CD4-positive, alpha-beta T cell treated with Interleukin-21 for 1 hour (primary cell): ENCODE measurements at regions not wholly inside any gene's neighbourhood (a gene's known extent, or its start where the extent isn't known, plus 50 kb on each side); places are given as distances from the start of the nearest gene placed in this dataset.
A peak's percentile ranks its signal among the peaks of the same experiment; 100 is the strongest.

ENCODE experiments used
- DNase-seq: peaks from one replicate; pipeline ENCODE4 v3.0.0-alpha.2; 2020

DNA sequence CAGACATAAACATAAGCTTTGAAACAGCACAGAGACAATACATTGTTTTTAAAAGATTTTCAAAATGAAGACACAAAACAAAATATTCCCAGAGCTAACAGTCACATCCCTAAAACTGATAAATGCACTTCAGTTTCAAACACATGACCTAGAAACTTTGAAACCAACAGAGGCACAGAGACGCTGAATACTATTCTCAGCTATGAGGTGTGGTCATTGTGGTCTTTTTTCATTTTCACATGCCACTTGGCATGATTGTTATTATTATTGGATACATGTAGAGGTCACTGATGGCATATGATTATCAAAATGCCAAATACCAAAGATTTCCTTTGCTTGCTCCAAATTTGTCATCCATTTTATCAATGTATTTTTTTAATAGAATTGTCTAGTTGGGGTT lies 306.9 kb downstream of the QKI start:
- no peak for DNase-seq

DNA sequence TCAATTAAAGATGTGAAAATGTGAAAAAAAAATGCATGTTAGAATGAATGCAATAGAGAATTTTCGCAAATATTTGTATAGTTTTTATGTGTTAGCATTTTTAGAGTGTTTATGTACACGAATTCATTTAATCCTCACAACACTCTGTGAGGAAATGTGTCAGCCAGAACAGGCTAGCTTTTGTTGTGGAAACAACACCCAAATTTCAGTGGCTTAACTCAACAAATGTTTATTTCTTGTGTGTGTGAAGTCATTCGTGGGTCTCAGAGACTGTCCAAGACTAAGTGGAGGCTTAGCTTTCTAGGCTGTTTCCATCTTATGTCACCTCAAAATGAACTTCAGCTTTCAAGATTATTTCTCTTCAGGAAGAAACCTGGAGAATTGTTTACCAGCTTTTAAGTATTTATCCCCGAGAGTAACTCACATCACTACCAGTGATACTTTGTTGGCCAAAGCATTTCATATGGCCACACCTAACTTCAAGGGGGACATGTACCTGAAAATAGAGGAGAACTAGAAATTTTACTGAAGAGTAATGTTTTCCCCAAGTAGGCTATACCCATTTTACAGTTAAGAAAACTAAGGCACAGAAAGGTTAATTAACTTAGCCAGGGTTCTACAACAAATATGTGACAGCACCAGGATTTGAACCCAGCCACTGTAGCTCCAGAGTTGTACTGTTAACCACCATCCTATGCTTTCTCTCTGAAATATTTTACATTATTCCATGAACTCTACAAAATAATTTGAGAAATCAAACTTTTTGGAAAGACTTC lies 306.1 kb downstream of the QKI start:
- DNase-seq = no peak

DNA sequence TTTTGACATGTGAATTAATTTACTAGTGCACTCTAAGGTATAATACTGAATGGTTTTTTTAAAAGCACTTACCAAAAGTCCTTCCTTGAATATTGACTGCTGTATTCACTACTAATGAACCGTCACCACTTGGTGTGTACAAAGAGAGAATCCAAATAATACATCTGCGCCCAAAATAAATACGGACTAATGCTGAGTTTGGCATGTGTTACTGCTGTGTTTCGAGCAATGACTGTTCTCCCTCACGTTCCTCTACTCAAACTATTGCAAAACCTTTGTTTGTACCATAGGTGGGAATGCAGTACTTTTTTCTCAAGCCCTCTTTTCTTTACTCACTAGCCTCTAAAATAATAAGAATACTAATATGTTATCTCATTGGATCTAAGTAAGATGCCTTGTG lies 305.5 kb downstream of the QKI start:
- DNase-seq = no peak

GRCh38 chr6:163719028-163719742 lies 304.7 kb downstream of the QKI start:
- DNase-seq = no peak

GRCh38 chr6:163718537-163718936 lies 304.0 kb downstream of the QKI start:
- no peak for DNase-seq

DNA sequence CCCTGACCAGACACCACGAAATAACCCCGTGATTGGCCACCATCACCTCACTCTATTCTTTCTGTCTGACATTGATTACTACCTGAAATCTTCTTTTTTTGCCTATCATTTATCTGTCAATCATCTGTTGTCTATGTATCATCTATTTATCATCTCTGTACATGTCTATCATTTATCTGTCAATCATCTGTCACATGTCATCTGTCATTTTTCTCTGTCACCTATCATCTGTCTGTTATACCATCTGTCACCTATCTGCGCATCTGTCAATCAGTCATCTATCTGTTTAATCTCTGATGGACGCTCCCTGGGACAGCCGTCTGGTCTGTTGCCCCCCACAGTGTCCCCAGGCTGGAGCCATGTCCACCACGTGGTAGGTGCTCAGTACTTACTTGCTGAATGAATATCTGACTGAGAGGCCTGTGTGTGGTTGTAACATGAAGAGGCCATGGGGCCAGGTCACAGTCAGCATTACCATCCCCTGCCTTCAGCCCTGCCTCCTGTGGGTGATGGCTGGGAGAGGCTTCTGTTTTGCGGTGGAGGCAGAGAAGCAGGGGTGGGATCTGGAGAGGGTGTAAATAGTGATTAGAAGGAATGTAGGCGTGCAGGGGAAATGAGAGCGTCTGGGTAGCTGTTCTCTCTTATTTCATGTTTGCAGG lies 302.7 kb downstream of the QKI start:
- no peak for DNase-seq

GRCh38 chr6:163716690-163717089 lies 302.2 kb downstream of the QKI start:
- DNase-seq = no peak

DNA sequence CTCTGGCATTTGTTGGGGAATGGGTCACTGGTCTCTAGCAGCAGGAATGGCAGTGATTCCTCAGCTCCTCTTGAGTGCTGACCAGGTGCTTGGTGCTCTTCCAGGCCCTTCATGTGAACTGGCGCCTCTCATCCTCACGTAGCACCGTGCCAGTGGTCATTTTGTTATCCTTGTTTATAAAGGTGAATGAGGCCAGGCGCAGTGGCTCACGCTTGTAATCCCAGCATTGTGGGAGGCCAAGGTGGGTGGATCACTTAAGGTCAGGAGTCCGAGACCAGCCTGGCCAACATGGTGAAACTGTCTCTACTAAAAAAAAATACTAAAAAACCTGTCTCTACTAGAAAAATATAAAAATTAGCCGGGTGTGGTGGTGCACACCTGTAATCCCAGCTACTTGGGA lies 301.3 kb downstream of the QKI start:
- DNase-seq = no peak

DNA sequence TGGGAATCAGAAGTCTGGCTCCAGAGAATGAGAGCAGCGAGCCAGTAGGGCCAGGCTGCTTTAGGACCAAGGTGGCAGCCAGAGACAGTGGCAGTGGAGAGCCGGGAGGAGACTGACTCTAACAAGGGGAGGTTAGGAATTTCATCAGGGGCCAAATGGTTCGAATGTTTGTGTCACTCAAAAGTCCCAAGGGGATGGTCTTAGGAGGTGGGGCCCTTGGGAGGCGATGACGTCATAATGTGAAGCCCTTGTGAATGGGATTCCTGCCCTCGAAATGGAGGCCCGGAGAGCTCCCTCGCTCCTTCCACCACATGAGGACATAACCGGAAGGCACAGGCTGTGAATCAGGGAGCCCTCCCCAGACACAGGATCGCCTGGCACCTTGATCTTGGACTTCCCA lies 299.7 kb downstream of the QKI start:
- no peak for DNase-seq

DNA sequence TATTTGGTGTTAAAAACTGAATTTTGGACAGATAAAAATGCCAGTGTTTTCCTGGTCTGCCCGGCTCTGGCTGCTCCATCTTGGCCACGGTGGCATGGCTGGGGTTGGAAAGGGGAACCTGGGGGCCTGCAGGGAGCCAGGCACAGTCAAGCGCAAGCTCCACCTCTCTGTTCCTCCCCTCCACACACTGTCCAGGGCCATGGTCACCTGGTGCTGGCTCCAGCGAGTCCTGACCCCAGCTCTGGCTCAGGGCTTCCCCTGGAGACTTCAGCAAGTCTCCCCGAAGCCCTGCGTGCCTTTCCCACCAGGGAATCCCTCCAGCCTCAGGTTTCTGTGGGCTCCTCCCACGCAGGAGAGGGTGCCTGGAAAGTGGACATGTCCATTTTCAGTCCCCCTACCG lies 298.5 kb downstream of the QKI start:
- no peak for DNase-seq

DNA sequence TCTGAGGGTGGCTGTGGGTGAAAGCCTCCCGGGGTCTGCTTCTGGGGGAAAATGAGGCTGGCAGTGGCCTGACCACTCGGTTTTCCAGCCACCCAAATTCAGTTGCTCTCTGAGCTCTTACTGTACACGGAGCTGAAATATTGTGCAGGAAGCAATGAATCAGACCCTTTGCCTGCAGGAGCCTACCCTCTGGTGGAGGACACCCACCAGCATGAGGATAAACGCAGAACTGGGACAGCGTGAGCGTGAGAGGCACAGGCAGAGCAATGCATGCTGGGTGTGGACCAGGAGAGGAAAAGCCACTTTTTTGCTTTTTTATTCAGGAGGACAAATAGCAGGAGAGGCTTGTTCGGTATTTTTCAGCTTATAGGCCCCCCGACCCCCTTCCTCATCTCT lies 298.0 kb downstream of the QKI start:
- DNase-seq = no peak

- peak; percentile 18 for DNase-seq
These were observed 297.4 kb downstream of the QKI start for GRCh38 chr6:163711615-163712565.

- no peak for DNase-seq
These were observed 296.3 kb downstream of the QKI start for GRCh38 chr6:163710532-163711470.

GRCh38 chr6:163709693-163710092 lies 295.2 kb downstream of the QKI start:
- DNase-seq = no peak

DNA sequence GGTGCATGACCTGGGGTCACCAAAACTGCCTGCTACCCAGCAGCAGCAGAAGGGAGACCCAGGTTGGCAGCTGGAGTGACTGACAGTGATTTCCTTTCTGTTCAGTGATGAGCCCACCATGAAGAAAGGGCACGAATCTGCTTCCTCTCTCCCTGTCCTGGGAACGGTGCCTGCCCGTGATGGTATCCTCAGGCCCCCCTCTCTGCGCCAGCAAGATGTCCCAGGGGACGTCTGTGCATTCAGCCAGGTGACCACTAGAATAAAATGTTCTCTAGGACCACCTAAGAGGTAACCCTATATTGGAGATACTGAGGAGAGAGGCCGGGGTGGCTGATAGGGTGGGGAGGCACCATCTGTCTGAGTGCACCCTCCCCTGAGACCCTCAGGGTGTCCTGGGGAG lies 294.7 kb downstream of the QKI start:
- DNase-seq = no peak

DNA sequence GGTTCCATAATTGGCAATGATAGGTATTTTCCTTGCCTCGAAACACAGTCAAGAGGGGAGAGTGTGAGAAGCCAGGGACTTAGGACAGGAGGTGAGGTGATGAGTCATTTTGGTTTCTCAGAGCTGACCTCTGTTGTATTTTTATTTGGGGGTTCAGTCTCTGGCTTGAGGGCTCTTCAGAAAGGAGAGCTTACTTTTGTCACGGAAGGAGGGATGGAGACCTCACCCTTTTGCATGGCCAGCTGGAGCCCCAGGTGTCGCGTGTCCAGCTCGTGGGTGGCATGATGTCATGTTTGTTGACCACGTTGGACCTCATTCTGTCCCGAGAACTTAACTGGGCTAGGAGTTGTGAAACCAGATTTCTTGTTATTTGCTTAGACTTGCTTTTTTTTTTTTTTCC lies 293.9 kb downstream of the QKI start:
- no peak for DNase-seq

DNA sequence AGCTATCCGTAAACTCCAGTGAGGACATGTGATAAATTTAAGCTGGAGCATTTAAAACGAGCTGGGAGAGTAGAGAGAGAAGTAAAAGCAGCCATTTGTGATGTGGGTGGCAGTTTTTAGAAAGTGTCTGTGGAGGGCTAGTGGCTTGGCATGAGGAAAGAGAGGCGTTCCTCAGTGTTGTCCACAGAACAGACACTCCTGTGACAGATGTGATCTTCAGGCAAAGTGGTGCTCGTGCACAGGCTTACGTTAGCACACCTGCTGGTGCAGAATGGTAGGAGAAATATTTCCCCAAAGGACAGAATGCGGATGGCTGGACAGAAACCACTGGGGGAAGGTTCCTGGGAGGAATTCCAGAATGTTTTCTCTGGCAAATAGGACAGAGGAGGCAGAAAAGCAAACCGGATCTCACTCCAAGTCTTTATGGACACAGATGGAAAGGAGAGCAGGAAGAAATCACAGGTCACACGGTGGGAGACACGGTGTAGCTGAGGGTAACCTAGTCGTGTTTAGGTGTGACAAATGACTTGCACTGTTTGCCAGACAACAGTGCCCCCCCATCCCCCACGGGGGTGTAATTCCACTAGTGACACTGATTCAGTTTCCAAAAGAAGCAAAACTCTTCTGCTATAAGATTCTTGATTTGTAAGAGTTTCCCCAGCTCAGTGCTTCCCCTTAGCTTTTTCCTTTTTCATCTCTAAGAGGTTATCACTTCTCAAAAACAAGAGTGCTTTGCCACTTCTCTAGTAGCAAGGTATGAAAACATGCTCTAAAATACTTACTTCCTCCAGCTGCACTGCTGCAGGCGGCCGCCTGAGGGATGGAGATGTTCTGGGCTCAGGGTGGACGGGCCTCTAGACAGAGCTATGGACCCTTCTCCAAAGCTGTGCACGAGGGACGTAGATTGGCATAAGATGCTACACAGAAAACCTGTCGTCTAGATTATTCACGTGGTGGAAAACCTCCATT lies 293.2 kb downstream of the QKI start:
- DNase-seq = no peak

DNA sequence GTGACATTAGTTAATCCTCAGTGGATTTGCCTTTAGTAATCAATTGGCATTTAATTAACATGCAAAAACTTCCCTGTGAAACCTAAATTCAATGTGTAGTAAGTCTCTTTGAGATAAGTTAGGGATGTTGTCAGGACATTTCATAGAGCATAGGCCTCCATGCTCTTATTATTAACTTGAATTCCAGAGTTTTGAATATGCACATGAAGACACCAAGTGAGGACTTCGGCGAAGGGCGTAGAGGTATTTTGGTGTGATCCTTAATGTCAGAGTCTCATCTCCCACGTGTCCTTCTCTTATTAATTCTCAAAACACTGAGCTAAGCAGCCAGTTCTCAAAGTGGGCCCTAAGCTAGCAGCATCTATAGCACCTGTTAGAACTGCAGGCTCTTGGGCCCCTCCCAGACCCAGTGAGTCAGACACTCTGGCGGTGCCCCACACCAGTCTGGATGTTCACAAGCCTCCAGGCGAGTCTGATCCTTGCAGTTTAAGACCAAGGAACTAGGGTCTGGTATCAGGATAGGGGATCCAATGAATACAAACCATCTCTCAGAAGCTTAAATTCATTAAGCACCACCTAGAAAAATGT lies 292.1 kb downstream of the QKI start:
- no peak for DNase-seq

DNA sequence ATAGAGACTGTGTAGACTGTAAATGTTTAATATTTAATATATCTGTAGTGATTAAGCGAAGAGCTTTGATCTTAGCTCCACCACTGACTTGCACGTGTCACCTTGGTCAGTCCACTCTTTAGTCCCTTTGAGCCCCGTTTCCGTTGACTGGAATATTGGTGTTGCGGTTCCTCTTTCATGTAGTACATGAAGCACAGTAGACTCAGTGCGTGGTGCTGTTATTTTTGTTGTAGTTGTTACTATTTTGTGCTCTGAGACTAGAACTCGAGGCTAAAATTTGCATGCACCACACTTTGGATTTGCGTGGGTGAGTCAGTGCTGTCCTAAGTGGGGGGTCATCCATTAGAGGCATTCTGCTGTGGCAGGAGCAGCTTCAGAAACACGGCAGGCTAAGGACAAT lies 291.4 kb downstream of the QKI start:
- DNase-seq = no peak

GRCh38 chr6:163702736-163703135 lies 288.2 kb downstream of the QKI start:
- no peak for DNase-seq
